ENCODE measurements at regions not wholly inside any gene's neighbourhood (a gene's known extent, or its start where the extent isn't known, plus 50 kb on each side); places are given as distances from the start of the nearest gene placed in this dataset.

DNA sequence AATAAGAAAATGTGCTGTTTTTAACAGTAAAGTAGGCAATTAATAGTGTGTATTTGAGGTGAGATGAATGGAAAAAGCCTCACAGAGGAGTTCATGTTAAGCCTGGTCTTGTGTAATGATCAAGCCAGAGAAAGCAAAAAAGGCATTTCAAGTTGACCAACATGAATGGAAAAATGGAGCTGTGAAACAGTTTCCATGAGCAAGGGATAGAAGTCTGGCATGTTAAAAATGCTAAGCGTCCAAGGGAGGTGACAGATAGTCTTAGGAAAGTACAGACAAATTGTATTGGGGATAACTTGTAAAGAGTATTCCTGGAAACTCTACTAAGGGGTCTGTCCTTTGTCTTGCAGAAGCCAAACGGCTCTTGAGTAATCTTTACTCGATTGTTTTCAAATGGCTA lies 506.8 kb upstream of the ATXN8OS start:
- TF ChIP-seq, protein P1, sequence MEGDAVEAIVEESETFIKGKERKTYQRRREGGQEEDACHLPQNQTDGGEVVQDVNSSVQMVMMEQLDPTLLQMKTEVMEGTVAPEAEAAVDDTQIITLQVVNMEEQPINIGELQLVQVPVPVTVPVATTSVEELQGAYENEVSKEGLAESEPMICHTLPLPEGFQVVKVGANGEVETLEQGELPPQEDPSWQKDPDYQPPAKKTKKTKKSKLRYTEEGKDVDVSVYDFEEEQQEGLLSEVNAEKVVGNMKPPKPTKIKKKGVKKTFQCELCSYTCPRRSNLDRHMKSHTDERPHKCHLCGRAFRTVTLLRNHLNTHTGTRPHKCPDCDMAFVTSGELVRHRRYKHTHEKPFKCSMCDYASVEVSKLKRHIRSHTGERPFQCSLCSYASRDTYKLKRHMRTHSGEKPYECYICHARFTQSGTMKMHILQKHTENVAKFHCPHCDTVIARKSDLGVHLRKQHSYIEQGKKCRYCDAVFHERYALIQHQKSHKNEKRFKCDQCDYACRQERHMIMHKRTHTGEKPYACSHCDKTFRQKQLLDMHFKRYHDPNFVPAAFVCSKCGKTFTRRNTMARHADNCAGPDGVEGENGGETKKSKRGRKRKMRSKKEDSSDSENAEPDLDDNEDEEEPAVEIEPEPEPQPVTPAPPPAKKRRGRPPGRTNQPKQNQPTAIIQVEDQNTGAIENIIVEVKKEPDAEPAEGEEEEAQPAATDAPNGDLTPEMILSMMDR (IDR thresholded peaks at IDR 0.05; ENCODE audit: low read depth, low read length, poor library complexity, severe bottlenecking): no peak
- no peak for TF ChIP-seq EZH2phosphoT487 (IDR thresholded peaks at IDR 0.05; ENCODE audit: borderline replicate concordance, low read length)

Measured in DOHH2 (cell line).